Uterus (tissue), 2 donors: ENCODE measurements at regions not wholly inside any gene's neighbourhood (a gene's known extent, or its start where the extent isn't known, plus 50 kb on each side); places are given as distances from the start of the nearest gene placed in this dataset.

Experiments used
- CTCF ChIP-seq, 4 experiments: fragments of 200-600 bp in 2 of 4; fragments of 450-650 bp in 2 of 4; sonication (generic) in 2 of 4; IDR thresholded peaks; one replicate each; pipeline ENCODE4 v1.5.1; 2016 to 2019; ENCODE audit warnings: antibody characterized with exemption in 4 of 4, mild to moderate bottlenecking in 2 of 4, moderate library complexity in 1 of 4
- POLR2A ChIP-seq, 2 donors: fragments of 450-650 bp; IDR thresholded peaks; one replicate each; pipeline ENCODE4 v1.6.1; 2016; ENCODE audit warnings: antibody characterized with exemption in 2 of 2, mild to moderate bottlenecking in 1 of 2, moderate library complexity in 1 of 2

- TF ChIP-seq CTCF (IDR thresholded peaks at IDR 0.05) (no peak), POLR2A (IDR thresholded peaks at IDR 0.05) (no peak)
Observed at GRCh38 chr12:45584336-45584735, 145.2 kb upstream of the ARID2 start.
